ENCODE measurements at regions not wholly inside any gene's neighbourhood (a gene's known extent, or its start where the extent isn't known, plus 50 kb on each side); places are given as distances from the start of the nearest gene placed in this dataset.

DNA sequence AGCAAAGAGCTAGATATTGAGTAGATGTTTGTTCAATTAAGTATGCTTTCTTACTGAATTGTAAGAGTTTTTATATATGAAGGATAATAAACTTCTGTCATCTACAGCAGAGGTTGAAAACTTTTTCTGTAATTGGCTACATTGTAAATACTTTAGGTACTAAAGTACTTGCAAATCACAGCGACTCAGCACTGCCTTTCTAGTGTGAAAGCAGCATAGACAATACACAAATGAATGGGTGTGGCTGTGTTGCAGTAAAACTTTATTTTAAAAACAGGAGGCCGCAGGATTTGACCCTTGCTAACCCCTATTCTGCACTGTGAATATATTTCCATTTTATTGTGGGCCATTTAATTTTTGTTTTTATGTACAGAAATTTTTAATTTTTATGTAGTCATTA is 104.3 kb upstream of the TMC3 start:
- H3K36me3 ChIP-seq = no peaks in the 10 kb centered on the region
- intact Hi-C loops (cut with DNase I) = no loop called here

DNA sequence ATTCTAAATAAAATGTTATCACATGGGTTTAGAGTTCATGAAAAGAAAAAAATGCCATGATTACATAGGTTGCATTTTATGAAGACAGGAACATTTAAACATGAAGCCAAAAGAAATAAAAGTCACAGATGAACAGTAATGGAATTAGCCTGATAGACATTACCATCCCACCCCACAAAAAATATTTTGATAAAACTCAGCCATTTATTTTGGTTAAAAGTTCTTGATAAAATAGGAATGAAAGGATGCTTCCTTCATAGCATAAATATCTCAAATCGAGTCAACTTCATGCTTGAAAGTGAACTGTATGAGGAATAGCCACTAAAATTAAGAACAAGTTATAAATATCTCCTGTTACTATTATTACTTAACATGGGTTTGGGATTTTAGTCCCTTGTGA is 101.9 kb upstream of the TMC3 start:
- Histone ChIP-seq H3K27ac (no peak overlapping the region), H3K4me3 (no peak overlapping the region), H3K36me3 (no peaks in the 10 kb centered on the region), H3K9me3 (no peaks in the 10 kb centered on the region), H3K27me3 (no peaks in the 10 kb centered on the region), H3K4me1 (ENCODE audit: insufficient read depth) (peaks cover 2% of the 10 kb centered on the region)
- WGBS, 3 donors = 2 to 13% (median 5%) methylated on average over 1 of the region's 1 CpG
- intact Hi-C loops (cut with DNase I) = no loop called here
- no peak for TF ChIP-seq POLR2A (IDR thresholded peaks at IDR 0.05)
- TF ChIP-seq, protein P1, sequence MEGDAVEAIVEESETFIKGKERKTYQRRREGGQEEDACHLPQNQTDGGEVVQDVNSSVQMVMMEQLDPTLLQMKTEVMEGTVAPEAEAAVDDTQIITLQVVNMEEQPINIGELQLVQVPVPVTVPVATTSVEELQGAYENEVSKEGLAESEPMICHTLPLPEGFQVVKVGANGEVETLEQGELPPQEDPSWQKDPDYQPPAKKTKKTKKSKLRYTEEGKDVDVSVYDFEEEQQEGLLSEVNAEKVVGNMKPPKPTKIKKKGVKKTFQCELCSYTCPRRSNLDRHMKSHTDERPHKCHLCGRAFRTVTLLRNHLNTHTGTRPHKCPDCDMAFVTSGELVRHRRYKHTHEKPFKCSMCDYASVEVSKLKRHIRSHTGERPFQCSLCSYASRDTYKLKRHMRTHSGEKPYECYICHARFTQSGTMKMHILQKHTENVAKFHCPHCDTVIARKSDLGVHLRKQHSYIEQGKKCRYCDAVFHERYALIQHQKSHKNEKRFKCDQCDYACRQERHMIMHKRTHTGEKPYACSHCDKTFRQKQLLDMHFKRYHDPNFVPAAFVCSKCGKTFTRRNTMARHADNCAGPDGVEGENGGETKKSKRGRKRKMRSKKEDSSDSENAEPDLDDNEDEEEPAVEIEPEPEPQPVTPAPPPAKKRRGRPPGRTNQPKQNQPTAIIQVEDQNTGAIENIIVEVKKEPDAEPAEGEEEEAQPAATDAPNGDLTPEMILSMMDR (IDR thresholded peaks at IDR 0.05) = no peak
- TF ChIP-seq EP300 (IDR thresholded peaks at IDR 0.05) = no peak
- no peak for DNase-seq

More for the DNA sequence above, 104.3 kb upstream of the TMC3 start:
- H3K4me3 ChIP-seq = no peak overlapping the region
- H3K27ac ChIP-seq = no peak overlapping the region
- no peaks in the 10 kb centered on the region for H3K27me3 ChIP-seq
- WGBS, 3 donors = 25 to 51% (median 26%) methylated on average over 2 of the region's 2 CpGs
- H3K9me3 ChIP-seq = no peaks in the 10 kb centered on the region
- peaks cover 2% of the 10 kb centered on the region for H3K4me1 ChIP-seq (ENCODE audit: insufficient read depth)
- TF ChIP-seq, protein P1 (IDR thresholded peaks at IDR 0.05) = no peak
- TF ChIP-seq EP300 (IDR thresholded peaks at IDR 0.05) (no peak), POLR2A (IDR thresholded peaks at IDR 0.05) (no peak)
- no peak for DNase-seq

DNA sequence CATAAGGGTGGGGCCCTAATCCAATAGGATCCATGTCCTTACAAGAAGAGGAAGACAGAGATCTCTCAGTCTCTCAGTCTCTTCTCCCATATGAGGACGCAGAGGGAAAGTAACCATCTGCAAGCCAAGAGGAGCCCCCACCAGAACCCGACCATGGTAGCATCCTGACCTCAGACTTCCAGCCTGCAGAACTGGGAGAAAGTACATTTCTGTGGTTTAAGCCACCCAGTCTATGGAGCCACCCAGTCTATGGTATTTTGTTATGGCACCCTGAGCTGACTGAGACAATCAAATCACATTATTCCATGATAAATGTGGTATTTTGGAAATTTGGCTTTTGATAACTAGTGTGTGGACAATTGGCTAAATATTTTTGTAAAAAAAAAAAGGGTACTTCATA is 101.5 kb upstream of the TMC3 start:
- TF ChIP-seq POLR2A (IDR thresholded peaks at IDR 0.05) (no peak), EP300 (IDR thresholded peaks at IDR 0.05) (no peak)
- TF ChIP-seq, protein P1 (IDR thresholded peaks at IDR 0.05) = no peak
- H3K9me3 ChIP-seq = no peaks in the 10 kb centered on the region
- no peaks in the 10 kb centered on the region for H3K36me3 ChIP-seq
- peaks cover 2% of the 10 kb centered on the region for H3K4me1 ChIP-seq (ENCODE audit: insufficient read depth)
- no peak overlapping the region for H3K27ac ChIP-seq
- H3K4me3 ChIP-seq = no peak overlapping the region
- WGBS, 3 donors = 19 to 64% (median 37%) methylated on average over 2 of the region's 2 CpGs
- DNase-seq = no peak
- intact Hi-C loops (cut with DNase I) = no loop called here
- no peaks in the 10 kb centered on the region for H3K27me3 ChIP-seq

DNA sequence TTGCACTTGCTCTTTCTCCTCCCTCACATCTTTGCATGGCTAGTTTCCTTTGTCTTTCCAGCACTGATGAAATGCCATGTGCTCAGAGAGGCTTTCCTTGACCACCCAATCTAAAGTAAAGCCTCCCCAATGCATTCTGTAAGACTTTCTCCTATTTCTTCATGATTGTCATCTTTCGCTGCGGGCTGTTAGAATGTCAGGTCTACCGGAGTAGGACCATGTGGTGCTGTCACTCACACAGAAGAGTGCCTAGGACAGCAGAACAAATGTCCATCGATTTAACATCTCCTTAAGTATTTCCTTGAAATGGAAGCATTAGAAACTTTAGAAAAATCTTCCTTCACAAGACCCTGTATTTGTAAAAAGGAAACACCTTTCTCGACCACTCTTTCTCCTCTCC is 99.9 kb upstream of the TMC3 start:
- no peaks in the 10 kb centered on the region for H3K9me3 ChIP-seq
- intact Hi-C loops (cut with DNase I) = no loop called here
- peaks cover 2% of the 10 kb centered on the region for H3K4me1 ChIP-seq (ENCODE audit: insufficient read depth)
- no peaks in the 10 kb centered on the region for H3K27me3 ChIP-seq
- no peaks in the 10 kb centered on the region for H3K36me3 ChIP-seq
- no peak overlapping the region for H3K4me3 ChIP-seq
- TF ChIP-seq, protein P1 (IDR thresholded peaks at IDR 0.05) = no peak
- no peak for TF ChIP-seq EP300 (IDR thresholded peaks at IDR 0.05)
- no peak for TF ChIP-seq POLR2A (IDR thresholded peaks at IDR 0.05)
- no peak overlapping the region for H3K27ac ChIP-seq
- DNase-seq = no peak
- WGBS, 3 donors = 98% methylated on average over 5 of the region's 5 CpGs

DNA sequence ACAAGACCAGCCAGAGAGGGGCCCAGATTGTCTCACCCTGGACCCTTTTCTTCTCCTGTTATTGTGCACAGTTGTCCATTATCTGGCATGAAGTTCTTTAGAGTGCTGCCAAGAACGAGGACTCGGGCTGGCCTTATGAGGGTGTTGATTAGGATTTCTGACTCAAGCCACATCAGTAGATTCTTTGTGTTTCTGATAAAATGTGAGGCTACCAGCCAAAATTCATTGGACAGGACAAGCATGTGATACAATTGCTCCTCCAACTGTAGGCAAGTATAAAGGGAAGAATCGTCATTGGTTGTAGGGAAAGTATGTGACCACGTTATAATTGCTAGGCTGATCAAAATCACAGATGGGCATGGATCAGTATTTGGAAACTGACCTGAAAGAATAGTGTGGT is 99.2 kb upstream of the TMC3 start:
- 85 to 88% (median 86%) methylated on average over 4 of the region's 4 CpGs for WGBS, 3 donors
- no peaks in the 10 kb centered on the region for H3K27me3 ChIP-seq
- H3K27ac ChIP-seq = no peak overlapping the region
- TF ChIP-seq EP300 (IDR thresholded peaks at IDR 0.05) (no peak), POLR2A (IDR thresholded peaks at IDR 0.05) (no peak)
- TF ChIP-seq, protein P1 (IDR thresholded peaks at IDR 0.05) = no peak
- intact Hi-C loops (cut with DNase I) = no loop called here
- no peaks in the 10 kb centered on the region for H3K36me3 ChIP-seq
- no peak overlapping the region for H3K4me3 ChIP-seq
- no peak for DNase-seq
- H3K9me3 ChIP-seq = no peaks in the 10 kb centered on the region
- peaks cover 2% of the 10 kb centered on the region for H3K4me1 ChIP-seq (ENCODE audit: insufficient read depth)
